Stomach (tissue), 8 donors: ENCODE measurements at regions not wholly inside any gene's neighbourhood (a gene's known extent, or its start where the extent isn't known, plus 50 kb on each side); places are given as distances from the start of the nearest gene placed in this dataset.

ENCODE experiments used
- DNase-seq, 2 donors: peaks; one replicate each; pipeline versions ENCODE4 v3.0.0 to v3.0.0-alpha.2; 2013 to 2019
- H3K27ac ChIP-seq, 5 donors: fragments of 200-600 bp in 4 of 5; sonication (generic) in 4 of 5; one replicate each; pipeline ENCODE4 v1.5.1; 2013 to 2019; ENCODE audit warnings: mild to moderate bottlenecking in 1 of 5, moderate library complexity in 1 of 5
- H3K27me3 ChIP-seq, 3 donors: fragments of 200-600 bp; sonication (generic); one replicate each; pipeline ENCODE4 v1.5.1; 2017 to 2019; ENCODE audit warnings: mixed run types in 1 of 3
- H3K36me3 ChIP-seq, 4 donors: fragments of 200-600 bp; sonication (generic); 1 replicate in 3 of 4; 2 replicates in 1 of 4; pipeline ENCODE4 v1.5.1; 2016 to 2019
- H3K4me1 ChIP-seq, 4 donors: fragments of 200-600 bp; sonication (generic); one replicate each; pipeline ENCODE4 v1.5.1; 2016 to 2019
- H3K4me3 ChIP-seq, 4 donors: fragments of 200-600 bp; sonication (generic) in 3 of 4; one replicate each; pipeline ENCODE4 v1.5.1; 2016 to 2019; ENCODE audit warnings: mild to moderate bottlenecking in 1 of 4
- H3K9me3 ChIP-seq, 4 donors: fragments of 200-600 bp; sonication (generic); one replicate each; pipeline ENCODE4 v1.5.1; 2016 to 2019
- EP300 ChIP-seq: sonication (generic); formaldehyde crosslinking; IDR thresholded peaks from one replicate; pipeline ENCODE4 v1.6.1; 2017; ENCODE audit warnings: antibody characterized with exemption
- POLR2A ChIP-seq, 4 donors: fragments of 450-650 bp; IDR thresholded peaks; one replicate each; pipeline ENCODE4 v1.6.1; 2016; ENCODE audit warnings: antibody characterized with exemption in 4 of 4, control low read depth in 2 of 4, mild to moderate bottlenecking in 1 of 4, moderate library complexity in 1 of 4
- POLR2AphosphoS5 ChIP-seq, 3 donors: sonication (generic); formaldehyde crosslinking; IDR thresholded peaks; one replicate each; pipeline ENCODE4 v1.6.1; 2016; ENCODE audit warnings: antibody characterized with exemption in 3 of 3
- WGBS, 5 donors: extraction: QIAGEN DNeasy Blood & Tissue Kit in 3 of 5; methylation state at CpG; one replicate each; pipeline versions ENCODE4 v1.1.5 to v1.1.7; 2013 to 2018; 5-methylcytosine and 5-hydroxymethylcytosine counted together
- intact Hi-C: fragments of 100-400 bp; cut with DNase I; formaldehyde crosslinking; loops from one replicate; pipeline ENCODE4 v1.15.1; 2023; ENCODE audit warnings: low total_unique reads
- TF ChIP-seq, protein P1 (sequence below), 7 experiments: fragments of 450-650 bp in 4 of 7; fragments of 200-600 bp in 3 of 7; sonication (generic) in 3 of 7; IDR thresholded peaks; one replicate each; pipeline ENCODE4 v1.5.1; 2016 to 2019; ENCODE audit warnings: antibody characterized with exemption in 7 of 7, control low read depth in 2 of 7, mild to moderate bottlenecking in 1 of 7
- donor health status: healthy with polysubstance abuse.
- donor health status: Bipolar disorder and iron deficiency.
- donor health status: healthy.

- TF ChIP-seq, protein P1, sequence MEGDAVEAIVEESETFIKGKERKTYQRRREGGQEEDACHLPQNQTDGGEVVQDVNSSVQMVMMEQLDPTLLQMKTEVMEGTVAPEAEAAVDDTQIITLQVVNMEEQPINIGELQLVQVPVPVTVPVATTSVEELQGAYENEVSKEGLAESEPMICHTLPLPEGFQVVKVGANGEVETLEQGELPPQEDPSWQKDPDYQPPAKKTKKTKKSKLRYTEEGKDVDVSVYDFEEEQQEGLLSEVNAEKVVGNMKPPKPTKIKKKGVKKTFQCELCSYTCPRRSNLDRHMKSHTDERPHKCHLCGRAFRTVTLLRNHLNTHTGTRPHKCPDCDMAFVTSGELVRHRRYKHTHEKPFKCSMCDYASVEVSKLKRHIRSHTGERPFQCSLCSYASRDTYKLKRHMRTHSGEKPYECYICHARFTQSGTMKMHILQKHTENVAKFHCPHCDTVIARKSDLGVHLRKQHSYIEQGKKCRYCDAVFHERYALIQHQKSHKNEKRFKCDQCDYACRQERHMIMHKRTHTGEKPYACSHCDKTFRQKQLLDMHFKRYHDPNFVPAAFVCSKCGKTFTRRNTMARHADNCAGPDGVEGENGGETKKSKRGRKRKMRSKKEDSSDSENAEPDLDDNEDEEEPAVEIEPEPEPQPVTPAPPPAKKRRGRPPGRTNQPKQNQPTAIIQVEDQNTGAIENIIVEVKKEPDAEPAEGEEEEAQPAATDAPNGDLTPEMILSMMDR (IDR thresholded peaks at IDR 0.05) = no peak
- TF ChIP-seq POLR2A (IDR thresholded peaks at IDR 0.05) = no peak
- no peak for TF ChIP-seq POLR2AphosphoS5 (IDR thresholded peaks at IDR 0.05)
- no peak for TF ChIP-seq EP300
- H3K4me3 ChIP-seq = no peak overlapping the region
- no peaks in the 10 kb centered on the region for H3K9me3 ChIP-seq
- no peak for DNase-seq
- no peak overlapping the region for H3K27ac ChIP-seq
- peaks cover 0 to 8% (median 2%) of the 10 kb centered on the region in 4 donors for H3K4me1 ChIP-seq
- 85 to 92% (median 90%) methylated on average over 3 of the region's 3 CpGs for WGBS, 5 donors
- intact Hi-C loops = no loop called here
- no peaks in the 10 kb centered on the region for H3K36me3 ChIP-seq
- no peaks in the 10 kb centered on the region for H3K27me3 ChIP-seq
Measured at GRCh38 chr4:155434904-155435303, 58.1 kb upstream of the MAP9 start.

- intact Hi-C loops = no loop called here
- Histone ChIP-seq H3K27me3 (no peaks in the 10 kb centered on the region), H3K27ac (no peak overlapping the region), H3K36me3 (no peaks in the 10 kb centered on the region), H3K9me3 (no peaks in the 10 kb centered on the region), H3K4me3 (no peak overlapping the region), H3K4me1 (peaks cover 0 to 8% (median 2%) of the 10 kb centered on the region in 4 donors)
- TF ChIP-seq EP300 = no peak
- TF ChIP-seq, protein P1 (IDR thresholded peaks at IDR 0.05) = no peak
- no peak for DNase-seq
- 73 to 91% (median 82%) methylated on average over 1 of the region's 1 CpG for WGBS, 5 donors
Measured at GRCh38 chr4:155434366-155434765, 57.6 kb upstream of the MAP9 start.

GRCh38 chr4:155433636-155434360 lies 57.0 kb upstream of the MAP9 start:
- intact Hi-C loops = no loop called here
- no peak for DNase-seq
- Histone ChIP-seq H3K36me3 (no peaks in the 10 kb centered on the region), H3K4me3 (no peak overlapping the region), H3K27me3 (no peaks in the 10 kb centered on the region), H3K4me1 (peaks cover 0 to 8% (median 2%) of the 10 kb centered on the region in 4 donors), H3K27ac (no peak overlapping the region), H3K9me3 (no peaks in the 10 kb centered on the region)
- TF ChIP-seq POLR2AphosphoS5 (IDR thresholded peaks at IDR 0.05) = no peak
- TF ChIP-seq POLR2A (IDR thresholded peaks at IDR 0.05) = no peak
- TF ChIP-seq, protein P1 (IDR thresholded peaks at IDR 0.05) = no peak
- WGBS, 5 donors = 33 to 57% (median 49%) methylated on average over 2 of the region's 2 CpGs

- intact Hi-C loops = no loop called here
- Histone ChIP-seq H3K36me3 (no peaks in the 10 kb centered on the region), H3K4me1 (peaks cover 0 to 17% (median 2%) of the 10 kb centered on the region in 4 donors), H3K9me3 (peaks cover 0 to 20% (median 8%) of the 10 kb centered on the region in 4 donors), H3K27me3 (no peaks in the 10 kb centered on the region), H3K27ac (no peak overlapping the region), H3K4me3 (no peak overlapping the region)
- no peak for DNase-seq
- TF ChIP-seq, protein P1 (IDR thresholded peaks at IDR 0.05) = no peak
- no peak for TF ChIP-seq POLR2AphosphoS5 (IDR thresholded peaks at IDR 0.05)
- no peak for TF ChIP-seq POLR2A (IDR thresholded peaks at IDR 0.05)
- no peak for TF ChIP-seq EP300
- 49 to 60% (median 55%) methylated on average over 2 of the region's 2 CpGs for WGBS, 5 donors
Measured at GRCh38 chr4:155430895-155431795, 54.4 kb upstream of the MAP9 start.
